ENCODE measurements at regions not wholly inside any gene's neighbourhood (a gene's known extent, or its start where the extent isn't known, plus 50 kb on each side); places are given as distances from the start of the nearest gene placed in this dataset.

GRCh38 chr9:36451949-36452348, 51.9 kb upstream of the RNF38 start:
- peaks cover 0 to 6% (median 0%) of the 10 kb centered on the region in 5 donors for H3K4me1 ChIP-seq (ENCODE audit: control insufficient read depth in 5 of 5, insufficient read depth in 5 of 5, low read length in 5 of 5)
- 71 to 87% methylated on average over 3 of the region's 3 CpGs for WGBS, 2 donors
- H3K27ac ChIP-seq (ENCODE audit: low read depth in 1 of 2, low read length in 1 of 2), result no peak overlapping the region
- H3K9me3 ChIP-seq (ENCODE audit: control insufficient read depth in 4 of 4, insufficient read depth in 3 of 4, low read length in 3 of 4), result no peaks in the 10 kb centered on the region
- TF ChIP-seq CTCF (IDR thresholded peaks at IDR 0.05; ENCODE audit: control extremely low read depth, extremely low read depth), result no peak
- no peak overlapping the region for H3K9ac ChIP-seq (ENCODE audit: insufficient read depth in 1 of 2, low read length in 2 of 2)
- no peaks in the 10 kb centered on the region for H3K27me3 ChIP-seq (ENCODE audit: control insufficient read depth in 3 of 3, insufficient read depth in 3 of 3, low read length in 2 of 3)
- DNase-seq, result peak in 1 of 3 donors; percentile 38
- peaks cover 0 to 4% (median 1%) of the 10 kb centered on the region in 4 donors for H3K36me3 ChIP-seq (ENCODE audit: control insufficient read depth in 4 of 4, insufficient read depth in 4 of 4, low read length in 4 of 4)
- ATAC-seq (ENCODE audit: insufficient read depth, low FRiP score), result peak; percentile 58
- H3K4me3 ChIP-seq, result no peak overlapping the region

GRCh38 chr9:36450110-36450732, 50.2 kb upstream of the RNF38 start:
- Histone ChIP-seq H3K27me3 (ENCODE audit: control insufficient read depth in 3 of 3, insufficient read depth in 3 of 3, low read length in 2 of 3) (no peaks in the 10 kb centered on the region), H3K27ac (ENCODE audit: low read depth in 1 of 2, low read length in 1 of 2) (no peak overlapping the region), H3K4me3 (no peak overlapping the region), H3K9me3 (ENCODE audit: control insufficient read depth in 4 of 4, insufficient read depth in 3 of 4, low read length in 3 of 4) (no peaks in the 10 kb centered on the region), H3K4me1 (ENCODE audit: control insufficient read depth in 5 of 5, insufficient read depth in 5 of 5, low read length in 5 of 5) (peaks cover 0 to 6% (median 0%) of the 10 kb centered on the region in 5 donors), H3K9ac (ENCODE audit: insufficient read depth in 1 of 2, low read length in 2 of 2) (no peak overlapping the region), H3K36me3 (ENCODE audit: control insufficient read depth in 4 of 4, insufficient read depth in 4 of 4, low read length in 4 of 4) (peaks cover 0 to 4% (median under 1%) of the 10 kb centered on the region in 4 donors)
- peak; percentile 43 for TF ChIP-seq CTCF (IDR thresholded peaks at IDR 0.05; ENCODE audit: control extremely low read depth, extremely low read depth)
- DNase-seq, result peak; percentile 35 to 77 (median 72)
- ATAC-seq (ENCODE audit: insufficient read depth, low FRiP score), result peak; percentile 46
- WGBS, 2 donors, result 94 to 96% methylated on average over 3 of the region's 3 CpGs

Measured in lung (tissue), 11 donors.